Kasumi-1 (cell line): ENCODE measurements at regions not wholly inside any gene's neighbourhood (a gene's known extent, or its start where the extent isn't known, plus 50 kb on each side); places are given as distances from the start of the nearest gene placed in this dataset.

Source experiments
- DNase-seq, 2 experiments: peaks; one replicate each; lab custom pipeline; 2025; lab: John Stamatoyannopoulos, UW

DNA sequence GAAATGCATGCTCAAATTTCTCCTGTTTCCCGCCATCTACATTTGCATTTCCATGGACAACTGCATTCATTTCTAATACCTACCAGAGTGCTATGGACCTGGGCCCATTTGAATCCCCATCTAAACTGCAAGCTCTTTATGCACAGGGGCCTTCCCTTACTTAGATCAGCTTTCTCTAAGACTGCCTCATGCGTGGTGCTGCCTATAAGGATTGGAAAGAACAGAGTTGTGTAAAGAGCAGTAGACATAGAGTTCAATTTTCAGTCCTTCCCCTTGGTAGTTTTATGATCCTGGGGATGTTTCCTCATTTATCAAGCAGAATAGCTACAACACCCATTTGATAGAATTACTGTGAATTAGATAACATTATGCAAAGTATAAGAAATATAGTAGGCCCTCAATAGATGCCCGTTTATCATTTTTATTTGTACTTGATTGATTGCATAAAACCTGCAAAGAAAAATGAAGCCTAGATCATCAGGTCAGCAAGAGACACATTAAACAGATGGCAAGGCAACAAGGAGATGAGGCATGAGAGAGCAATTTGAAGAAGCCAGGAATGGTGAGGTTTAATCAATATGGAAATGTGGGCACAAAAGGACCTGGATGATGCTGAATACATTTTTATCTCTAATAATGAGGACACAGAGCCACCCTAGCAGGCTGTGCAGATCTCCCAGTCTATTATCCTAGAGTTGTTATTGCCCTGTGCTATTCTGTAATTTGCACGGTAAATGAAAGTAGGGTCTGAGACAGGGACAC, 359.7 kb downstream of the FAM181B start:
- DNase-seq = no peak

DNA sequence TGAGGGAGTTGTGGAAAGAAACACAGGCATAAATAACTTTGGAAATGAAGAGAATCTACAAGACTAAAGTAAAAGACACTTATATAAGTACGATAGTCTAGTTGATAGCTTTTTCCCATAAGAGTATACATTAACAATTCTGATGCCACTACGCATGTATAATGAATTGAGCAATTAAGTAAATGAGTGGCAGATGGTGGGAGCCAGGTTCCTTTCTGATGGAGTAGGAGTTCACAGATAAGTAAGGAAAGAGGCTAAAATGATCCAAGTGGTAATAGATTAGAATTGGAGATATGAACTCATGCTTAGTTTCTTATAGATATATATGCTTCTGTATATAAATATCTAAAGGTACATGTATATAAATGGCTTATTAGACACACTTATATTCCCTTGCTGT, 368.3 kb downstream of the FAM181B start:
- no peak for DNase-seq

DNA sequence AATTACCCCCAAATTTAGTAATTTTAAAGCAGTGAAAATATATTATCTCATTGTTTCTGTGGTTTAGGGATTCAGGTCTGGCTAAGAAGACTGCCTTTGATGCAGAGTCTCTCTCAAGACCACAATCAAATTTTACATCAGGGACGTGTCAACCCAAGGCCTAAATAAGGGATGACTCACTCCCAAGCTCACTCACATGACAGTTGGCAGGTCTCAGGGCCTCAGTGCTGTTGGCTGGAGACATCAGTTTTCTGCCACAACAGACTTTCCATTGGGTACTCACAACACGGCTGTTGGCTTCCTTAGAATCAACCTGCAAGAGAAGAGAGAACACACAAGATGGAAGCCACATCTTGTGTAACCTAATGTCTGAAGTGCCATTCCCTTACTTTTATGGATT, 377.3 kb downstream of the FAM181B start:
- no peak for DNase-seq

DNA sequence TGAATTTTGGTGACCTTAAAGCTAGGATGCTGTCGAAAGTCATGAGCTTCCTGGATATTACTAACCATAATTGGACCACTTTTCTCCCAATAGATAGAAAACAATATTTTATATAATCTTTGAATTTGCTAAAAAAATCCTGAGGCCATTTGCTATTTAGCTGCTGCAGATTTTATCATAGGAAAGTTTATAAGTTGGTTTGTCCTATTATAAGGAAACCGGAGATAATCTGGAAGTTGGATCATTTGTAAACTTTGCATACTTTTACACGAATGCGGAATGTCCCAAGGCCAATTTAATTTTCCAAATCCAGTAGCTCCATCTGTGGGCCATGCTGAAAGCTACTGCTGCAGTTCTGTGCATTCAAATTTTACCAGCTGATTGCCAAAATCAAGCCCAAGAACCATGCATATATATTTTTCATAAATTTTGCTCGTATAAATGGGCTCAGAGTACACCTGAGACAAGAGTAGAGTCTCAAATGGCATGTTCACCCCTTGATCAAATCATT, 378.3 kb downstream of the FAM181B start:
- DNase-seq = no peak

DNA sequence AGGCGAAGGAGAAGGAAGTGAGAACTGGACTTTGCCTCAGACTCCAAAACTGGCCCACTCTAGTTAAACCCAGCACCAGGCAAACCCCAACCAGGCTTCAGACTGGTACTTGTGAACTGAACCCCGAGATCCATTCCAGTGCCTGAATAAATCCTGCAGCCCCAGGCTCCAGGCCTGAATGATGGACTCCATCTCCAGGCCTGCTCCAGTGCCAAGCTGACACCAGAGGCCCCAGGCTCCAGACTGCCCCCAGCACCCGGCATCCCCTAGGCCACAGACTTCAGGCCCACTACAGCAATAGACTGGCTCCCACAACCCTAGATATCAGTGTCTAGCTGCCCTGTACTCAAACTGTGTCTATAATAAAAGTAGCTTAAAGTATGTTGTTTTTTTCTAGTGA, 406.8 kb downstream of the FAM181B start:
- no peak for DNase-seq

DNA sequence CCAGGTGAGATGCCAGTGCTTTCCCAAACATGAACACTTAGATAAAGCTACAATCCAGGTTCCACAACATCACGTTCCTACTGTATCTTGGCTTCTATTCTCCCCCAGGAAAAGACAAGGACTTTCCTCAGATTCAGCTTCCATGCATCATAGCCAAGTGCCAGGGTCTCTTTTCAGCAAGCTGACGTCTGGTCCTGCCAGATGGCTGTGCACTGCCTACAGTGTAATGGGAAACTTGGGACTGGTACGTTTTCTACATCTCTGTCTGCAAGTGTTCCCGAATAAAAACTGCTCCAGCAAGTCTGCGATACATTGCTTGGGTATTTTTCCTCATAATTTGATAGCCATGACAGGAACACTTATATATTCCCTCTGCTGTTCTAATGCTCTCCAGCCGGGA, 412.5 kb downstream of the FAM181B start:
- no peak for DNase-seq

DNA sequence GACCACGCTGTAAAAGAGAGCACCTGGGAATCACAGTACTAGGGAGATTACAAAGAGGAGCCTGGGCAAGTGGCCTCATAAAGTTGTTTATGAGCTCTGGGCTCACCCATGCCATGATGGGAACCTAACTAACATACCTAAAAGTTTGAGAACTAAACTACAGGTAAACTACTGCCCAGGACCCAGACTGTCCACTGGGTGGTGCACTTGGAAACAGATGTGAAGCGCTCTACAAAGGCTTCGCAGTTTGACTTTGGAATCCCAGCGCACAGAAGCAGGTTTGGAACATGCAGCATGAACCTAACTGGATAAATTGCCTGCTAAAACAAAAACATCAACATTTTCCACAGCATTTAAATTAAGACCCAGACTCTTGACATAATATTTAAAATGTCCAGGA, 418.6 kb downstream of the FAM181B start:
- DNase-seq = no peak

DNA sequence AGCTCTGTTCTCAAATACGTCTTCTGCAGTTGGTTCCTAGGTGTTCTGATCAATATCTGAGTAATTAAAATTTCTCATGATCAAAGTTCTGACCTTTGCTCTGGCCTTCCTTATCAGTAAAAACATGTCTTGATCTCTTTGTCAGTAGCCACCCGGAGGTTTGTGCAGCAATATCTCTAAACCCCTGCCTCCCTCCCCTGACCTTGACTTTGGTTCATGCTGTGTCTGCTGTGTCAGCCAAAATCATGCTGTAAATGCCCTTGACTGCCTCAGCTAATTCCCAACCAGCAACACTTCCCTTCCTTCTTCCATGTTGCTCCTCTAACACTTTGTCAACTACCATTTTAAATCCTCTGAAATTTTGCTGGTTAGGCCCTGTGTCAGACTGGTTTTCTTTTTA, 424.7 kb downstream of the FAM181B start:
- no peak for DNase-seq

DNA sequence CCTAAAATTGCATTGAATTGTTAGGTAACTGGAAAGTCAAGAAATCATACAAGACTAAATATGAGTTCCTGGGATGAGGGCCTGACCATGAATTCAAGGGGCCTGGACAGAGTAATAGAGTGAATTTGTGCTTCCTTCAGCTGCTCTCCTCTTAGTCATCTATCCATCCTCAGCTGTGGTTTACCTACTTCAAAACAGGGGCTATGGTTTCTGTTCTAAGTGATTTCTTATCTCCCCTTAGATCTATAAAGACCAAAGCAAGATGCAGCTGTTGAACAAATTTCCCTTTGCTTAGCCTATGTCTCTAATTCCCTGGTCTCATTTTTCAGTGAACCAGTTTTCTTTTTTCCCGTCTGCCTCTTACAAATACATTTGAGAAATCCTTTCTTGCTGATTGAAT, 428.5 kb downstream of the FAM181B start:
- DNase-seq = no peak

DNA sequence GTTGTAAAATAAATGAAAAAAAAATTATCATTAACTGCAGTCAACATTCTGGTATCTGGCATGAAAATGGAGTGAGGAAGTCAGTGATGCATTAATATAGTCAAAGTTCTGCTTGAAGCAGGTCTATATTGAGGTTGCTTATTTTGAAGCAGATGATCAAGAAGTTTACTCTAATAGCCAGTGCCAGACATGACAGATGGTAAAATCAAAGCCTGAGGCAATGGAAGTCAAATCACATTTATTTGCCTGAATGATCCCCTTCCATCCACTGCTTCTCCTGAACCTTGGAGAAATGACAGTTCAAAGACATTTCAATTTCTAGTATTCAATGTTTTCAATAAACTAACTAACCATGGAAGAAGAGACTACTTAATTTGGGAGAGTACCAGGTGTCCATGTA, 430.0 kb downstream of the FAM181B start:
- no peak for DNase-seq

DNA sequence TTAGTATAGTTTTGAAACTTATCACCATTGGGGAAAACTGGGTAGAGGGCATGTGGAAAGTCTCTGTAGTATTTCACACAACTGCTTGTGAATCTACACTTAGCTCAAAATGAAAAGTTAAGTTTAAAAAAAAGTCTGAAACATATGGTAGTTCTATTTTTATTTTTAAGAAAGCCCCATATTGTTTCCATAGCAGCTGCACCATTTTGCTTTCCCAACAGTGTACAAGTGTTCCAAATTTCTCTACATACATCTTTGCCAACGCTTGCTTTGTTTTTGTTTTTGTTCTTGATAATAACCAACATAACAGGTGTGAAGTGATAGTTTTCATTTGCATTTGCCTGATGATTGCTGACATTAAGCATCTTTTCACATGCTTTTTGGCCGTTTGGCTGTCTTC, 445.2 kb downstream of the FAM181B start:
- DNase-seq = no peak

DNA sequence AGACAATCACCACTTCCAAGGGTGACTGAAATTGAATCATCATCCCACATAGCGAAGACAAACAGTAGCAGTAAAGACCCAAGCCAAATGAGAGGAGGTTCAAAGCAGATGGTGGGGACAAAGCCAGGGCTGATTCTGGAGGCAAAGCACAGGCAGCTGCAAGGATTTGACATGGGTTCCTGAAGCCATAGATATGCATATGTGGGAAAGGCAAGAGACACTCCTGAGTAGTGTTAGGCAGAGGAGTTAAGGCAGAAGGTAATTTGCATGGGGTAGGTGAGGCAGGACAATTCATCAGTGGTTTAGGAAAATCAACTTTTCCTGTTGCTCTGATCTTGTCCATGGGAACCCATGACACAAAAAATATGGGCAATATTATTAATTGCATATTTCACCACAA, 462.8 kb downstream of the FAM181B start:
- DNase-seq = no peak

DNA sequence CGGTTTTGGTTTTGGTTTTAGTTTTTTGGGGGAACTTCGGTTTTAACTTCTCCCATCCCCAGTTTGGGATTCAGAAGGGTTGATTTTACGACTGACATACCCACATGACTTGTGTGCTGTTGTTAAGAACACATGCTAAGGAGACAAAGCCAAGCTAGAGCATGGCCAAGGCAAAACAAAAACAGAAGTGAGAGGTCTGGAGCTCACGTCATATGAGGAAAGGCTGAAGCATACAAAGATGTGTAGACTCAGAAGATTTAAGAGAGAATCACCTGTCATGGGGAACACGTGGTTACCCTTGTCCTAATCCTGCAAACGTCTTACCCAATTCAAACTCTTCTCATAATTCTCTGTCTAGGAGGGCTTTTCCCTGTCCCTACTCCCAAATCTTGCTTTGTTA, 465.0 kb downstream of the FAM181B start:
- no peak for DNase-seq

DNA sequence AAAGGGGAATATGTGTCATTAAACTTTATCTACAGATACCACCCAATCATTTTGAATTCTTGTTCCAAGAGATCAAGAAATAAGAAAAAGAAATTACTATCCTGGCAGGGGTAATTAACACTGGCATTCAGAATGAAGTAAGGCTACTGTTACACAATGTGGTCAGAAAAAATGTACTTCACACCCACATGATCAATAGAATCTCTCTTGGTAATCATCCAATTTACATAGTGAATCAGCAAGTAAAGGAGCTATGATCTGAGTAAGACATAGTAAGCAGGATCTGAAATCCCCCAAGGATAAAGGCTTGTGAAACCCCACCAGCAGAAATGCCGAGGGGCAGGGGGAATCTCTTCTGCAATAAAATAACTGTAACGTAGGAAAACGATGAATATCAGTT, 466.5 kb downstream of the FAM181B start:
- DNase-seq = no peak

DNA sequence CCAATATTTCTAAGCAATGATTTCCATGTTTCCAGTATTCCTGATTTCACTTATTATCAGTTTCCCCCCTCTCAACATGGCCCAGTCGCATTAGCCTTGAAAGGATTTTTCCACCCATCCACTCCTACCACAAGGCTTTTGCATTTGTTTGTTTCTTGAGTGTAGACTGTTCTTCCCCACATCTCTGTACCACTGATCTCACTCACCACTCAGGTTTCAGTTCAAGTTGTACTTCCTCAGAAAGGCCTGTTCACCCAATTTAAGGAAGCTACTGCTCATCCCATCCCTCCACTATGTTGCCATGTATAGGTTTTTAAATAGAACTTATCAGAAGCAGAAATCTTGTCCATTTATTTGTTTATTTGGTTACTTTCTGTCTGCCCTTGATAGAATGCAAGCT, 472.3 kb downstream of the FAM181B start:
- DNase-seq = no peak

DNA sequence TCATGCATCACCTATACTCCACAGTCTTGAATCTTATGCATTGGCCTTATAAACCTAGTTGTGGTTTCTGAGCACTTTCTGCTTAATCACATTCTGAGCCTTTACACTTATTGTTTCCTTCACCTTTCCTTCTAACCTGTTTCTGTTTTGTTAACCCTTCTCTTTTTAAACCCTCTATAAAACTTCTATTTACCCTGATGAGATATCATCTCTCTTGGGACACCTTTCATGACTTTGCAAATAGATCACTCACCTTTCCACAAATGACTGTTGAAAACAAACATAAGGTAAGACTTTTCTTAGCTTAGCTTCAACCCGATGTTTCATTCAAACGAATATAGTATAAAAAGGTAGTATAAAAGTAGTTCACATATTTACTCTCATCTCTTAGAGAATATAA, 483.6 kb downstream of the FAM181B start:
- no peak for DNase-seq

DNA sequence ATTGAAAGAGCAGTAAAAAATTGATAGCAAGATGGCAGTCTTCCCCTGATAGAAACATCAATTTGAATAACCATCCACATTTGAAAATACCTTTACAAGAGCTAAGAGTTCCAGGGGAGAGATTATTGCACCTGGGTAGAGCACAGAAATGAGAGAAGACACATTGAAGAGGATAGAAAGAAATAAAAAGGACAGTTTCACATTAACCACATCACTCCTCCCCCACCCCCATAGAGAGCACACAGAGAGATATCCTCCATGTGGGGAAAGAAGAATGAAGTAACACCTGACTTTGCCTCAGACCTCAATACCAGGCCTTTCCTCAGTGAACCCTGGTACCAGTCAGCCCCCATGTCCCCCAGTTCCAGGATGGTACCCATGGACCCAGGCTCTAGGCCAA, 486.7 kb downstream of the FAM181B start:
- DNase-seq = no peak

DNA sequence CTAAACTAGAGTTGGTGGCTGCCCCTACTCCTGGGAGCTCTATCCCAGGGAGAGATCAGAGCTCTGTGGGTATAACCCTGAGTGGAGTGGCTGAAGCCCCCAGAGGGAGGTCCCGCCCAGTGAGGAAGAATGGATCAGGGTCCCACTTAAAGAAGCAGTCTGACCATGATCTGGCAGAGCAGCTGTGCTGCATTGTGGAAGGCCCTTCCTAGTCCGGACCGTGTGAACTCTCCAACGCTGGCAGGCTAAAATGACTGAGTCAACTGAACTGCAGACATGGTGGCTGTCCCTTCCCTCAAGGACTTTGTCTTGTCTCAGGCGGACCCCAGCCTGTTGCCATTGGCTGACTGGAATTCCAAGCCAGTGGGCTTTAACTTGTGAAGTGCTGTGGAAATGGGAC, 494.2 kb downstream of the FAM181B start:
- no peak for DNase-seq

DNA sequence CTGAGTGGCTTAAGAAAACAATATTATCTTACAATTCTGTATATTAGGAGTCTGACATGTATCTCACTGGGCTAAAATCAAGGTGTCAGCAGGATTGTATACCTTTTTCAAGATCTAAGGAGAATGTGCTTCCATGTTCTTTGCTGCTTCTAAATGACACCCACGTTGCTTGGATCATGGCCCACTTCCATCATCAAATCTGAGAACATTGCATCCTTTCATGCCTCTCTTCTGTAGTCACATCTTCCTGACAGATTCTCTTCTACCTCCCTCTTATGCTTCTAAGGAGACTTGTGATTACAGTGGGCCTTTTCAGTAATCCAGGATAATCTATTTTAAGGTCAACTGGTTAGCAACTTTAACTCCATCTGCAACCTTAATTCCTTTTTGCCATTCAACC, 499.4 kb downstream of the FAM181B start:
- no peak for DNase-seq

DNA sequence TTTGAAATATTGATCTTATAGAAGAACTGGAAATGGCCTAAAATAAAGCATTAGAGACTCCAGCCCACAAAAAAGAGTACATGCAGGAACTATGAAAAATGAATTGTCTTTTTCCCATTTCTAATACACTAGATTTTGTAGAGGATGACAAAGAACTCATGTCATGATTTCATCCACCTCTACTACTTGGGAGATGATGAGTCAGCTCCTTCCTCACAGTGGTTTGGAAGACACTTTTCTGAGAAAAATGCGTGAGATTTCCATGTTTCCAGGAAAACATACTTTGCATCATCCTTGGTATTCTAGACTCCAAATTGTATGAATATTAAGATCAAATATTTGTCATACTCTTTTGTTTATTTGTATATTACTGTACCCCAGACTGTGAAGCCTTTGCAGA, 500.5 kb downstream of the FAM181B start:
- DNase-seq = no peak

DNA sequence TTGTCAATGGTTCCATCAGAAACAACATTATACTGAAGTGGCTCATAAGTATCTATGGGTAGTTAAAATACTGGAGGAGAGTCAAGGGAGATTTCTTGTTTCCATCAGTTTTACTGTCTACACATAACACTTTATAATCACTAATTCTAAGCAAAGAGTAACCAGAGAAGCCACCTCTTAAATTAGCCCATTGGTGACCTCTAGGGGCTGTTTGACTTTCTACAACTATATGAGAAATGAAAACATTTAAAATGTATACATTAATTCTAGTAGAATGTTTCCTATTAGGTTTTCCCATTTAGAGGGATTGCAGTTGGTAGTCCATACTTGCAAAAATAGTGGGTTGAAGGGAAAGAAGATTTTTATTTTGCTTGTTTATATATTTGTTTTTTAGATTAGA, 504.3 kb downstream of the FAM181B start:
- DNase-seq = peak; percentile 59 to 65

DNA sequence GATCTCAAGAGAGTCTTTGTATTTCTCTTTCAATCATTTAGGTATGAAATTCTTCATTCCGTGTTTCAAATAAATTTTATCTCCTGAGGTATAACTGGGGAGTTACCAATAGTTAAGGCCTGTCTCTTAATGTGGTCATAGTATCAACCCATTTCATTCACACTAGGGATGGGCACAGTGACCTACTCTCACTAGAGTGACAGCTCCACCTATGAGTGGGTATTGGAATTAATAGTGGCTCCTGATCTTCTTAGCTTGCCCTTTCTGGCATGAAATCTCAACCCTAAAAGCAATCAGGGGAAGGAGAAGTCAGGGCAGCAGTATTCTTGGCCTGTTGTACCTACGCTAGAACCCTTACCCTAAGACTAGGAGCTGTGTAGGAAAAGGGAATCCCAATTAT, 507.7 kb downstream of the FAM181B start:
- peak in 1 of 2 experiments; percentile 1 for DNase-seq

DNA sequence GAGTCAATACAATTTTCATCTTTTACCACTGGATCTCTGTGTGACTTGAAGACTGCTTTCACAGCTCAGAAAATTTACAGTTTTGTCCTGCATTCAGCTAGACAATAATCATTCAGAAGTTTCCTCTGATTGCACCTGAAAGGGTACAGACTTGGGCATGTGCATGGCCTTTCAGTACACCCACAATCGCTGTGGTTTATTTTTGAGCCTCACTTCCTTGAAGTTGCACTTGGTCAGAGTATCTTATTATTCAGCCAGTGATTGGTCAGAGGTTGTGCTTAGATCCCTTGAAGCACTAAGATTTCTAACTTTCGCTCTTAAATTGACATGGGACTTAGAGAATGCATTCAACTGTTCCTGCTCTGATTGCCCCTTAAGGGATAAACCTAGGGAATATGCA, 508.2 kb downstream of the FAM181B start:
- no peak for DNase-seq

DNA sequence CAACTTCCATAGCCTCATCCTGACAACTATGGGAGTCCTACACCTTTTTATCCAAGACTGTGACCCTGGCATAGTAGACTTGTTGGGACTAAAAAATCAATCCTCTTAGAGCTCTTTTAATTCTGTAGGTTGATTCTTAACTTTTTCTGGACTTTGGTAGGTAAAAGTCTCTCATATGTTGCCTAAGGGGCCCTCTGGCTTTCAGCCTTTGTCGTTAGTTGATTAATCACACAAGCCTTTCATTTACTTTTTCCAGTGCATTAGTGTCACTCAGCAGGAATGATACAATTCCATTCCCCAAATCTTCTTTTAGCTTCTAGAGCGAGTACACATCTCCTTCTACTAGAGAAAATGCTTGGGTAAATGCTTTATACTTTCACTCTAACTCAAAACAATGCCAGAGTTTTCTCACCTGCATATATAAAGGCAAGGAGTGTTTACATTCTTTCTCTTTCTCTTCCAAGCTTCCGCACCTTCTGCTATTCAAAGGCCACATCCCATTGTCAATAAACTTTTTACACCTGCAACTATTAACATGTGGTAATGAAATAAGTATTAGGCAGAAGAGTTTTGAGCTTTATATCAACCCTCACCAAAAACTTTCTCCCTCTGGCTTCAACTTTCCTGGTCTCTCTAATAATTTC, 516.6 kb downstream of the FAM181B start:
- no peak for DNase-seq
